IPS-18c (cell line): ENCODE measurements at regions not wholly inside any gene's neighbourhood (a gene's known extent, or its start where the extent isn't known, plus 50 kb on each side); places are given as distances from the start of the nearest gene placed in this dataset.

Experiments
- H3K4me3 ChIP-seq: 2 replicates; pipeline ENCODE4 v1.7.0; 2013; ENCODE audit warnings: low read depth, mild to moderate bottlenecking, low read length, moderate library complexity; ENCODE audit not compliant: insufficient read depth
- H3K9me3 ChIP-seq: one replicate; pipeline ENCODE4 v1.6.1; 2013; ENCODE audit warnings: mild to moderate bottlenecking, low read length, moderate library complexity; ENCODE audit not compliant: control insufficient read depth, insufficient read depth

- H3K9me3 ChIP-seq = no peaks in the 10 kb centered on the region
Observed at GRCh38 chr16:51696376-51696775, 545.3 kb upstream of the SALL1 start.

GRCh38 chr16:51691109-51691508, 540.0 kb upstream of the SALL1 start:
- no peaks in the 10 kb centered on the region for H3K9me3 ChIP-seq
- H3K4me3 ChIP-seq = no peak overlapping the region

More at GRCh38 chr16:51696376-51696775, 545.3 kb upstream of the SALL1 start:
- no peak overlapping the region for H3K4me3 ChIP-seq

- H3K4me3 ChIP-seq = no peak overlapping the region
Observed at GRCh38 chr16:51685498-51685897, 534.4 kb upstream of the SALL1 start.

GRCh38 chr16:51683882-51684281, 532.8 kb upstream of the SALL1 start:
- Histone ChIP-seq H3K4me3 (no peak overlapping the region), H3K9me3 (no peaks in the 10 kb centered on the region)

More at GRCh38 chr16:51685498-51685897, 534.4 kb upstream of the SALL1 start:
- H3K9me3 ChIP-seq = no peaks in the 10 kb centered on the region

GRCh38 chr16:51682905-51683304, 531.8 kb upstream of the SALL1 start:
- Histone ChIP-seq H3K4me3 (no peak overlapping the region), H3K9me3 (no peaks in the 10 kb centered on the region)

GRCh38 chr16:51674615-51675014, 523.5 kb upstream of the SALL1 start:
- no peak overlapping the region for H3K4me3 ChIP-seq
- no peaks in the 10 kb centered on the region for H3K9me3 ChIP-seq

- Histone ChIP-seq H3K4me3 (no peak overlapping the region), H3K9me3 (no peaks in the 10 kb centered on the region)
Observed at GRCh38 chr16:51670527-51670926, 519.5 kb upstream of the SALL1 start.

GRCh38 chr16:51666821-51667220, 515.8 kb upstream of the SALL1 start:
- H3K9me3 ChIP-seq = no peaks in the 10 kb centered on the region
- no peak overlapping the region for H3K4me3 ChIP-seq

- Histone ChIP-seq H3K9me3 (no peaks in the 10 kb centered on the region), H3K4me3 (no peak overlapping the region)
Observed at GRCh38 chr16:51666074-51666473, 515.0 kb upstream of the SALL1 start.

- Histone ChIP-seq H3K4me3 (no peak overlapping the region), H3K9me3 (no peaks in the 10 kb centered on the region)
Observed at GRCh38 chr16:51665436-51665998, 514.4 kb upstream of the SALL1 start.

GRCh38 chr16:51658531-51658930, 507.5 kb upstream of the SALL1 start:
- no peak overlapping the region for H3K4me3 ChIP-seq
- H3K9me3 ChIP-seq = no peaks in the 10 kb centered on the region

- Histone ChIP-seq H3K9me3 (no peaks in the 10 kb centered on the region), H3K4me3 (no peak overlapping the region)
Observed at GRCh38 chr16:51657848-51658247, 506.8 kb upstream of the SALL1 start.

- Histone ChIP-seq H3K4me3 (no peak overlapping the region), H3K9me3 (no peaks in the 10 kb centered on the region)
Observed at GRCh38 chr16:51655249-51655648, 504.2 kb upstream of the SALL1 start.

GRCh38 chr16:51651061-51651466, 500.0 kb upstream of the SALL1 start:
- Histone ChIP-seq H3K4me3 (no peak overlapping the region), H3K9me3 (no peaks in the 10 kb centered on the region)

- Histone ChIP-seq H3K9me3 (no peaks in the 10 kb centered on the region), H3K4me3 (no peak overlapping the region)
Observed at GRCh38 chr16:51649631-51650030, 498.6 kb upstream of the SALL1 start.

- Histone ChIP-seq H3K9me3 (no peaks in the 10 kb centered on the region), H3K4me3 (no peak overlapping the region)
Observed at GRCh38 chr16:51648526-51648925, 497.5 kb upstream of the SALL1 start.

GRCh38 chr16:51641191-51641765, 490.2 kb upstream of the SALL1 start:
- Histone ChIP-seq H3K4me3 (no peak overlapping the region), H3K9me3 (no peaks in the 10 kb centered on the region)

GRCh38 chr16:51640196-51640595, 489.1 kb upstream of the SALL1 start:
- H3K9me3 ChIP-seq = no peaks in the 10 kb centered on the region
- no peak overlapping the region for H3K4me3 ChIP-seq
